HG03064 (cell line): ENCODE measurements at regions not wholly inside any gene's neighbourhood (a gene's known extent, or its start where the extent isn't known, plus 50 kb on each side); places are given as distances from the start of the nearest gene placed in this dataset.

ENCODE experiments used
- ATAC-seq: cut with Tn5 transposase; IDR thresholded peaks from one replicate; pipeline ENCODE4 v1.9.1; 2021; ENCODE audit warnings: low read depth; ENCODE audit not compliant: unreplicated experiment

- ATAC-seq, result no peak
Measured at GRCh38 chr13:74229242-74229641, 95.0 kb upstream of the KLF12 start.

DNA sequence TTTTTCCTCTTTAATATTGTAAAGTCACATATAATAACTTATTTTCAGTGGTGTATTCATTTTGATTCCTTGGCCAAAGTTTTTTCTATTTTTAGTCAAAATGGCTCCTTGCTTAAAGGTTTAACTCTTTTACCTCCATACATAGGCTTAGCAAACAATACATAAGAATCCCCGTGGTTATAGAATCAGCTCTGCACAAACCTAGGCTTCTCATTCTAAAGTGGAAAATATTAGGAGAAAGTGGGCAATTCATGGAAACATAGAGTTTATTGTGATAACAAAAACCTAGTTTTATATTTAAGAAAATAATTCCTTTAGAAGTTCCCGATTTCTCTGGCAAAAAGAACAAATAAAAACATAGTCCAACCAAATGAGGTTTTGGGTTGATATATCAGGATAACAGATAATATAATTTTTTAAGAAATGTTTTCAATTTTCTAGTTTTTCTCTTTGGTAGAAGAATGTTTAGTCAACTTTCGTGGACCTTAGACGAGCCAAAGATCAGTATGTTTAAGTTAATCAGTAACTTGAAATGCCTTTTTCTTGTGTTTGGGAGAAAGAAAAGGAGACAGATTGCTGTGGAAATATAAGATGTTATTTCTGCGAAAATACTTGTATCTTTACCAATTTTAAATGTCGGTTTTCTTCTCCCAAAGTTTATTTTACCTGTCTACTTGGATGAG is 93.4 kb upstream of the KLF12 start:
- no peak for ATAC-seq

DNA sequence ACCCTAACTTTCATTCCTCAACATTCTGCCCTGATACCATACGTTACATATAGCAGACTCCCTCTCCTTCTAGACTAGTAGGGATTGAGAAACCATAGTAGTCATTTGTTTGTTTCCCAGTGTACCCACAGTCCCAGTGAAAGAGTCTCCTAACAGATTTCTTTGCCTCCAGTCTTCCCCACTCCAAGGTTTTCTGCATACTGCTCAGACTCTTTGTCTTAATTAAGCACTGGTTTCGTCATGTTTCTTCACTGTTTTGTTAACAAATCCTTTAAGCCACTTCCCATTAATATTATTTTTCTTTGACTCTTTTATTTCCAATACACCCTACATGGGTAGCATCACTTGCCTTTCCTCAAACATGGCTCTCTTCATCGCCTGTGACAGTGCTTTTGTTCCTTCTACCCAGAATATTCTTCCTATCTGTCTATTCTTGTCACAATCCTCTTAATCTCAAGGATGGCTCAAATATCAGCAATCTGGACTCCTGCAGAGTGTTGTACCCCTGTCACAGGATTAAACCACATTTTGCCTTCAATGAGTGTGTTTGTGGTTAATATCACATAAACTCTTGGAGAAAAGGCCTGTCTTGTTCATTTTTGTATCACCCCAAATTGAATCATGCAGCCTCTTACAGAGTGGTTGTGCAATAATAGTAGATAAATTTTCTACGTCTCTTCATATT is 92.7 kb upstream of the KLF12 start:
- ATAC-seq, result no peak

GRCh38 chr13:74221752-74222151 is 87.5 kb upstream of the KLF12 start:
- ATAC-seq, result no peak

- no peak for ATAC-seq
Measured at GRCh38 chr13:74219566-74219965, 85.4 kb upstream of the KLF12 start.

DNA sequence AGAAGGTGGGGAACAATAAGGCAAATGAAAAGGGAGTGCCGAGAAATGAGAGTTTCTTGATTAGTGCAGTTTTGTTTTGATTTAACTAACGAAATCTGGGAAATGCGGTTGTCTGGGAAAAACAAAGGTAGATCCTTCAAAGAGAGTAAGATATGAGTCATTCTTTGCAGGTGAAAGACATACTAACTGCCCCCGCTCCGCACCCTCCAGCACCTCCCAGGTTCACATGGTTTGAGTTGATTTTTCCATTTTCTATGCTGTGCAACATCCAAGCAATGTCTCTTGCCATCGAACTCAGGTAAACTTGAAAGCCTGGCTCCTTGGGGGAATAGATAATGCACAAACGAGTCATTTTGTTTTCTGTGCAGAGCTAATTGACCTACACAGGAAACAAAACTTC is 84.1 kb upstream of the KLF12 start:
- ATAC-seq, result no peak

DNA sequence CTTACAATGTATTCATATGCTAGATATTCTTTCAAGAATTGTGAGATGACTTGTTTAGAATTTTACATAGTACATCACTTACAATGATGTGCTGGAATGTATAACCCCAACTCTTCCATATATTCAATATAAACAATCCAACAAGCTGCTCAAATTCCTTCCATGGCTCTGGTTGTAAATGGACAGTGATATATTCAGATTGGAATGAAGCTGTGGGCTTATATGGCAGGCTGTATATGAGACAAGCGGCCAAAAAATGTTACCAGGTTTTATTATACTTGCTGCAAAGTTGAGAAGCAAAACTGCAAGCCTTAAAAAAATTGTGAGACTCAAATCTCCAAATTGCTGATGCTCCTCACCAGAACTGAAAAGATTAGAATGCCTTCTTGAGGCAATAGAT is 83.6 kb upstream of the KLF12 start:
- no peak for ATAC-seq

- ATAC-seq, result no peak
Measured at GRCh38 chr13:74215420-74215819, 81.2 kb upstream of the KLF12 start.

DNA sequence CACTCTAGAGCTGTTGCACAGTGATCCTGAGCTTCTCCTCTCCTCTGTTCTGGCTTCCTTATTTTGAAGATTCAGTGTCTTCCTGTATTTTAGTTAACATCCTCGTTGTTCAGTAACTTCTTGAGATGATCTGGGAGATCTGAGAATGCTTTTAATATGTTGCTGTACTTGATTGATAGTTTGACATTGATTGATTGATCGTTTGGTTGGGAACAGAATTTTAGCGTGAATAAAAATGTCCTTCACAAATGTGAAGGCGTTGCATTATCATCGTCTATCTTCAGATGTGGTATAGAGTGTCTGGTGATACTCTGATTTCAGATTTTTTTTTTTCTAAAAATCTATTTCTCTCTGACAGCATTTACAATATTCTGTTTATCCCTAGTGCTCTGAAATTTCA is 80.1 kb upstream of the KLF12 start:
- no peak for ATAC-seq

DNA sequence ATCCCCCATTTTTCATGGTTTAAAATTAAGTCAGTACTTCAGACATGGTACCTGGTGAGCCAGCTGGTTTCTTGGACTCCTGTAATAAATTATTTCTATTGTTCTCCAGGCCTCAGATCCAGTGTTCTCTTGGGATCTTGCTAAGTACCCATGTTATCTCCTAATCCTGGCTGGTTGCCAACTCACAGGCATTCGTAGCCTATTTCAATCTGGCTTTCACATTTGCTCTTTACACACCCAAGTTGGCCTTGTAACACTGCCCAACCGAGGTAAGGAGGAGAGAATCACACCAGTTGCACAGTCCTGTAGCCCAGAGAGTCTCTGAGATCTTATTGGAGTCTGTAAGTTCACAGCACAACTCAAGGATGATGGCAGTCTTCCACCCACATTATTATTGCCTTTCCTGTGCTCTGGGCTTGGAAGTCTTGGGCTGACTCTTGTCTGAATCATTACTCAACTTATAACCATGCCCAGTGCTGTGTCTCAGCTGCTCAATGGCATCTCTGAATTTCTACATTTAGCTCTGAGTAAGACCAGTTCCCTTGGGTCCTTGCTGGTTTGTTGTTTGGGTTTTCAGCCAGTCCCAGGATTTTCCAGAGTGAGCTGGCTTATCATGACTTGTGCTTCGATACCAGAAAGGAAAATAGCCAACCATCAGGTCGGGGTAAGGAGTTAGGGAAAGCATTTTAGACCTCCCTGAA is 76.6 kb upstream of the KLF12 start:
- no peak for ATAC-seq

- ATAC-seq, result no peak
Measured at GRCh38 chr13:74206855-74207254, 72.7 kb upstream of the KLF12 start.

DNA sequence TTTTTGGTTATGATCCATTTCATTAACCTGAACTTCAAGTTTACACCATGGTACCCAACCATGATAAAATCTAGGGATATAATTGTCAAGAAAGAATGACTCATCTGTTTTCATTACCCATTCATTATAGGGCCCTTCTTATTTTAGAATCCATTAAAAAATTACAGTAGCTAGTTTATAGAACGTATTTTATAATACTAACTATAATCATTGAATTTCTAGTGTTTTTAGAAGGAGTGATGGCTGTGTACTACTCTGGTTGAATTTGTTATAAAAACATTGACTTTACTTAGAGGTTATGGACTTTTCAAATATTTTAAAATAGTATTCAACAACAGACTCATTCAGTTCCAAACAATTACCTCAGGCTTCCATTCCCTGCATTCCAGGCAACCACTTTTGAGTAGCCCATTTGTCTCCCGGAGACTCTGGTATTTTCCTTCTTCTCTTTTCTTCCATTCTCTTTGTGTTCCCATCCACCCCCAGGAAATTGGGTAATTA is 71.9 kb upstream of the KLF12 start:
- ATAC-seq, result no peak

DNA sequence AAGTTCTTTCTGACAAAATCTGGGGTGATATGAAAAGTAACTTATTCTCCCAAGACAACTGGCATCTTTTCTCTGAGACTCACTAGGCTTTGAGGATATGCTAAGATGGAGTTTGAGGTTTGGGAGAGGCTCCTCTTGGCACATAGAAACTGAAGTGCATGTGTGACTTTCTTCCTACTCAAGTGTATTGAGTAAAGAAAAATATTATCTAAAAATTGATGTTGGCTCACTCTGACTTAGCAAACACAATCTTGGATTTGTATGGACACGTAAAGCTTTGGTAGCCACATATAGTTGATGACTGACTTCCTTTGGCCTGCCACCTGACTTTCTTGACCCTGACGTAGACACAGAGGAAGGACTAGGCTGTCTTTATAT is 71.1 kb upstream of the KLF12 start:
- no peak for ATAC-seq

DNA sequence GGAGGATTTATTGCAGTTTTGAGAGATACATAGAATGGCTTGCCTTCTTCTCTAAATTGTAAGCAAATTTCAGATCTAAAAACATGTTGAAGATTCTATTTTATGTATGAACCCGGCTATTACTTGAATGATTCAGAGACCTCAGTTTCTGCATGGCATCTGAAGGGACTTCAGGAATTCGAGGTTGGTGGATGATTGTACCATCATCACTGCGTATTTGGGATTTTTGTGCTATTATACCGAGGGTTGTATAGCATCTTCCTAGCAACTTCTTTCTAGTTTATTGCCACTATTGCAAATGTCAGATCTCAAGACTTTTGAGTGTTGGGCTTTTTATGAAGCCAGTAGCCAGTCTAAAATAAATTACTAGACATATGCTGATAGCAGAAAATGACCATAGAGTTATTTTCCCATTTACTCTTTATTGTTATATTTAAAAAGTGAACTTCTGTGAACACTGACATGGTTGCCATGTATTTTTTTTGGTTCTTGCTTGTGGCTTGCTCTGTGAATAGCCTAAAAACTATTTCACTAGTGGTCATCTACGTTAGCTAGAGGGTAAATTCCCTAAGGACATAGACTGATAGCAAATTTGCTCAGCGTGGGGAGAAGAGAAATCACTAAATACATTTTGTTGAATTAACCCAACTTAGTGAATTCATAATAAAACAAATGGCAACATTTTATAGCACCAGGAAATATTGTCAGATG is 70.6 kb upstream of the KLF12 start:
- no peak for ATAC-seq

DNA sequence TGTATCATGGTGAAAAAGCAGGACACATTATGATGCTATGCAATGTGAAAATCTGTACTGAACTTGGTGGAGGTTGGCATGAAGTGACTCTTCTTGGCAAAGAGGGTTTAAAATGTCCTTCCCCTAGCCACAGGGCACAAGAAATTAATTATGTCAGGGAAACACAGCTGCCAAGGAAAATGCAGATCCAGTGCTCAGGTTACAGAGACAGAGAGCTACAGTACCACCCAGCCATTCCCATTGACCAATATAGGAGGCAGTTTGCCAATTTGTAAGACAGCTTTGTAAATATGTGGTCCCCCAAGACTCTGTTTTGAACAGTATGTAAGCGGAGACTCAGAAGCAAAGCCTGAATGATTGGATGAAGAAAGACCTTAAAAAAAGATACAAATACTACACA is 69.4 kb upstream of the KLF12 start:
- no peak for ATAC-seq

- ATAC-seq, result no peak
Measured at GRCh38 chr13:74202129-74202813, 68.1 kb upstream of the KLF12 start.

DNA sequence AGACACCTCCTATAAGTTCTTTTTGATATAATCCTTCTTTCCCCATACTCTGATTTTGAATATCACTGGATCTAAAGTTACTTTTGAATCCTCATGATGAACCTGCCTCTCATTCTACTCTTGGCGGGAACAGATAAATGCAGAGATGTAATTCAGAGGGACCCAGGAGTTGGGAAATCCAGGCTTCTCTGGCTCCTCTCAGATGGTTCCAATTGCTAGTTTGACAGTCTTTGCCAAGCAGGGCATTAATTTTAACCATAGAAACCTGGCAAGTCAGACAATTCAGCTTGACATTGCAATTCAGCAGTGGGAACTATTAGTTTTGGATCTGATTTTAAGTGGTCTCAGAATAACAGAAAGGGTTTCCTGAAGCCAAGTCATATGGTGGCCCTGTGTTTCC is 67.3 kb upstream of the KLF12 start:
- ATAC-seq, result no peak

GRCh38 chr13:74200081-74200480 is 65.9 kb upstream of the KLF12 start:
- ATAC-seq, result no peak

GRCh38 chr13:74197677-74198429 is 63.6 kb upstream of the KLF12 start:
- no peak for ATAC-seq

DNA sequence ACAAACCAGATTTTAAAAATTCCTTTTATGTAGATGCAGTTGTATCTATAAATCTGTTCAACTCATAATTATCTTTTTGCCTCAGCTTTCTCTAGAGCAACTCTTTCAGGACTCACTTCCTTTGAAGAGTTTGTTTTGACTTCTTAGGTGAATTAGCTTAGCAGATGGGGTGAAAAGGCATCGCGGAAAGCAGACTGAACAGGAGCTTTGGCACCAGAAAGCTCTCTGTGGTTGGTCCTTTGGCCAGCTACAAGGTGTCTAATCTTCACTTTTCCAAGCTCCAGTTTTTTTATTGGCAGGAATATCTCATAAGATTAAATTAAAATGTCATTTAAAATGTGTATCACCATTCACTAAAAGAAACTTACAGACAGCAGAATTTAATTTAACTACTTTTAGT is 60.6 kb upstream of the KLF12 start:
- ATAC-seq, result no peak
